ENCODE measurements at regions not wholly inside any gene's neighbourhood (a gene's known extent, or its start where the extent isn't known, plus 50 kb on each side); places are given as distances from the start of the nearest gene placed in this dataset.

- TF ChIP-seq CTCF (IDR thresholded peaks at IDR 0.05) (no peak), POLR2AphosphoS5 (IDR thresholded peaks at IDR 0.05; ENCODE audit: low read depth, low read length) (no peak), REST (IDR thresholded peaks at IDR 0.05; ENCODE audit: insufficient read depth in 1 of 2, low read depth in 2 of 2, low read length in 1 of 2) (no peak), SIN3A (IDR thresholded peaks at IDR 0.05; ENCODE audit: borderline replicate concordance, insufficient read depth, low read depth, low read length) (no peak), TCF7L2 (IDR thresholded peaks at IDR 0.05; ENCODE audit: low read depth, low read length) (no peak)
Measured at GRCh38 chr16:9275377-9275776, 183.9 kb downstream of the HAPSTR1 start.
